HG03571 (cell line): ENCODE measurements at regions not wholly inside any gene's neighbourhood (a gene's known extent, or its start where the extent isn't known, plus 50 kb on each side); places are given as distances from the start of the nearest gene placed in this dataset.

Experiments
- ATAC-seq: cut with Tn5 transposase; IDR thresholded peaks from one replicate; pipeline ENCODE4 v1.9.1; 2021; ENCODE audit not compliant: unreplicated experiment

DNA sequence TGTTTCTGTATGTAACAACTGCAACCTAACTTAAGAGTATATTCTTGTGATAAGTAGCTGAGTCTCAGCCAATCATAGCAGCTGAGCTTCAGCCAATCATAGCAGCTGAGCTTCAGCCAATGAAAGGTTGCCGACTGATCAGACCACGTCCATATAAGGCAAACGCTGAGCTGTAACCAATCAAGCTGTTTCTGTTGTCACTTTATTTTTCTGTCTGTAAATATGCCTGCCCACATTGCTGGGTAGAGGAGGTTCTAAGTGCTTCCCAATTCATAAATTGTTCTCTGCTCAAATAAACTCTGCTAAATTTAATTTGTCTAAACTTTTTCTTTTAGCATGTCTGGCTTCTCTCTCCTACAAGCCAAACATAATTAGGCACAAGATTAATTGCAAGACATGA lies 231.5 kb upstream of the TCF4 start:
- ATAC-seq = no peak

DNA sequence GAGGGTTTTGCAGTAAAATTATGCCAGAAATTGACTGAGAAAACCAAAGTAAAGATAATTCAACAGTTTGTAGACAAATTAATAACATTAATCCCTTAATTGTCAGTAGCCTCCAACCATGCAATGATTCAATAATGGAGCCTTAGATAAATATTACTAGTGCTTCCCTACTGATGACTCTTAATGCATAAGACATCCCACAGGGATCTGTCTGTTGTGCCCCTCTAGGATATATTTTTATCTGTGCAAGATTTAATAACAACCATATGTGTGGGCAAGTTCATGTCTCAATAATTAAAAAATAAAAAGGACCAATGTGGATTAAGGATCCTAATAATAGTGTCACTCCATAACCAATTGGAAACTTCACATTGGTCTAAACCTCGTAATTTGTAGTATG lies 230.3 kb upstream of the TCF4 start:
- ATAC-seq = no peak

DNA sequence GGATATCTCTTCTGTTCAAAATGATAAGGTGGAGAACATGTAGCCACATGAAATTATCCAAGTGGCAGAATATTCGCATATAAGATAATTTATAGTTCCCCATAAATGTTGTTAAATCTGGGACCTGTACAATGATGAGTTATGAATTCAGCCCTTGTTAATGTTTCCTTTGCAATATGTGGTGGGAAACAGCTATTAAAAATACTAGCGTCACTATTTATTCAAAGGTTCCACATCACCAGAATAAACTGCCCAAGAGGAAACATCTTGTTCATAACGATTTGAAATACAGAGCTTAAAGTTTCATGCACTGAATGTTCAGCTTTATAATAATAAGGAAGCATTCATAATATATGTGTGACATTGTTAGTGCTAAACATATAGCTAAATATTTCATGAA lies 223.9 kb upstream of the TCF4 start:
- no peak for ATAC-seq

GRCh38 chr18:55805666-55806065 lies 217.7 kb upstream of the TCF4 start:
- no peak for ATAC-seq

GRCh38 chr18:55795101-55795669 lies 207.2 kb upstream of the TCF4 start:
- ATAC-seq = no peak

DNA sequence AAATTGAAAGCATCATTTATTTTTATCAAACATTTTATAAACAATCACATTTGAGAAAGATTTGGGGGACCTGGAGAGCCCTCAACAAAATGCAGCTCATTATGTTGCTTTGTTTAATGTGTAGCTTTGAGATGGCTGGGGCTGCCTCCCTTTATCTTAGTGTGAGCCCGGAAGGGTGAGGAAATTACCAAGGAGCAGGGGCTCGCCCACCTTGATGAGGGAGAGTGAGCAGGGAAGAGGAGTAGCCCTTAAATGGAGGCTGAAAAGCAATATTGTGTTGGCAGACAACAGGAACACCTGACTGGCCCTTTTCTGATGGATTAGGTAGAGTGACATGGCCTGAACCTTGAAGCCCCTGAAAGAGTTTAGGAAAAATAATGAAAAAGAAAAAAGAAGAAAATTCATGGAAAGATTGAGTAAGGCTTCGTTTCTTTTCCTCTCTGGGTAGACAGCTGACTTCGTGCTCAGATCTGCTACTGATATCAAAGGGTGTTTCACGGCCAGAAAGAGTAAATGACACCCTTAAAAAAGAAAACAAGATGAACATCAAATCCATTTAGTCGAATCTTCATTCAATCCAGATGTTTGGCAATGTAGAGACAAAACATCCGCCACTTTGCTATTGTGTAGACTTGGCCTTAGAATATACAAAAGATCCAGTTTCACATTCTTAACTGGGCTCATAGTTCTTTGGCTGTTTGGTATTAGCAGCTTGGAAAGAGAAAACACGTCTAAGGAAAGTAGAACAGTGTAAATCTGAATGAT lies 206.5 kb upstream of the TCF4 start:
- ATAC-seq = no peak

GRCh38 chr18:55790296-55790695 lies 202.3 kb upstream of the TCF4 start:
- ATAC-seq = no peak

GRCh38 chr18:55787536-55788073 lies 199.6 kb upstream of the TCF4 start:
- no peak for ATAC-seq

DNA sequence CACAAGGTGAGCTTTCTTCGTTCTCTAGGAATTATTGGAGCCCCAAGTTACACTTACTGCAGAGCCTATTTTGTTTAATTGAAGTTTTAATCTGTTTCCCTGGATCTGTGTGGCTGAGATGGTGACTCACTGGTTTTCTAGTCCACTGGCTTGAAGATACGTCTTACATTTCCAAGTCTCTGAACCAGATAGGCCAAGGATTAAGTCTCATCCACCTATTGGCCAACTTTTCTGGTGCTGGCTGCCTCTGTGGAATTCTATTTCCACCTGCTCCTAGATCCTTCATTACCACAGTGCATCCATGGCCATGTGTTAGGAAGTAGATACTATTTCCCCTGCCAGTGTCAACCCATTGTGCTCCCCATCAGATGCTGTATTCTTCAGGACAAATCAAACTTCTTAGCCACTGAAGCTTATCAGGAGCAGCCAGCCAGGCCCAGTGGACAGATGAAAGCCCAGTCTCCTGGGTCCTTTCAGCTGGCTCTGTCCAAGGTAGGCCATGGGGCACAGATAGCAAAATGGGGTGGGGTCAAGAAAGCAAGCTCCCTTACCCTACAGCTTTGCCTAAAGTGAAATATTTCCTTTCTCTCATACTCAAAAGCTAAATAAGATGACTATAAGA lies 198.8 kb upstream of the TCF4 start:
- no peak for ATAC-seq

- no peak for ATAC-seq
Measured at GRCh38 chr18:55783921-55784320, 195.9 kb upstream of the TCF4 start.

GRCh38 chr18:55781481-55781957 lies 193.5 kb upstream of the TCF4 start:
- no peak for ATAC-seq

GRCh38 chr18:55780586-55781071 lies 192.6 kb upstream of the TCF4 start:
- no peak for ATAC-seq

DNA sequence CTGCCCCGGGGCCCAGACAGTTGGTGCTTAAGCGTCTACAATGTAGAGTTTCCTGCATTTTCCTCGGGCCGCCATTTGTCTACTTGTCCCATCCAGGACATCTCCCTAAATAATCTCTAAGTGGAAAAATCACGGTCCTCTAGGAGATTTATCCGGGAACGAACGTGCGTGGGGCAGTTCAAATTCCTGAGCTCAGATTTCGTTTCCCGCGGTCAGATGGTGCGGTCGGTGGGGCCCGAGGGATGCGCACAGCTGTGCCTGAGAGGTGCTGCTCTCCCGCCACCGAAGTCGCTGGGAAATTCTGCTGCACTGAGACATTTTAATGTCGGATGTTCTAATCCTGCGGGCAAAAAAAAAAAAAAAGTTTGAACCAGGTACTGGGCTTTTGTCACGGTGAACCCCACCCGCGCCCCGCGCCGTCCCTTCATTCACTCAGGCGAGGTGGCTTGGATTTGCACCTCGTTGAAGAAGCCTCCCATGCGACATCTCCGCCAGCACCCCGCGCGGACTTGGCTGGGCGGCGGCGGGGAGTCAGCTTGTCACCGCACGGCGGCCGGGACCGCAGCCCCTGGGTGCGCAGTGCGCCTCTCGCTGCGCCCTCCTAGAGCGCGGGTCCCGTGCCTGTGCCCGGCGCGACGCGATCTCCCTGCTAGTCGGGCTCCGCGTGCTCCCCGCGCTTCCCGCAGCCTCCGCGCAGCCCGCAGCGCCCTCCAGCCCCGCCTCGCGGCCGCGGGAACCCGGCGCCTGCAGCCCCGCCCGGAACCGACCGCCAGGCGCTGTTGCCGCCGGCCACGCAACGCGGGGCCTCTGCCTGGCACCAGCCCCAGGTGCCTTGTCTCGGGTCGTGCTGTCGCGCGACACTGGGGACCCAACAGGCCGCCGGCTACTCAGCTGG lies 191.9 kb upstream of the TCF4 start:
- ATAC-seq = no peak

DNA sequence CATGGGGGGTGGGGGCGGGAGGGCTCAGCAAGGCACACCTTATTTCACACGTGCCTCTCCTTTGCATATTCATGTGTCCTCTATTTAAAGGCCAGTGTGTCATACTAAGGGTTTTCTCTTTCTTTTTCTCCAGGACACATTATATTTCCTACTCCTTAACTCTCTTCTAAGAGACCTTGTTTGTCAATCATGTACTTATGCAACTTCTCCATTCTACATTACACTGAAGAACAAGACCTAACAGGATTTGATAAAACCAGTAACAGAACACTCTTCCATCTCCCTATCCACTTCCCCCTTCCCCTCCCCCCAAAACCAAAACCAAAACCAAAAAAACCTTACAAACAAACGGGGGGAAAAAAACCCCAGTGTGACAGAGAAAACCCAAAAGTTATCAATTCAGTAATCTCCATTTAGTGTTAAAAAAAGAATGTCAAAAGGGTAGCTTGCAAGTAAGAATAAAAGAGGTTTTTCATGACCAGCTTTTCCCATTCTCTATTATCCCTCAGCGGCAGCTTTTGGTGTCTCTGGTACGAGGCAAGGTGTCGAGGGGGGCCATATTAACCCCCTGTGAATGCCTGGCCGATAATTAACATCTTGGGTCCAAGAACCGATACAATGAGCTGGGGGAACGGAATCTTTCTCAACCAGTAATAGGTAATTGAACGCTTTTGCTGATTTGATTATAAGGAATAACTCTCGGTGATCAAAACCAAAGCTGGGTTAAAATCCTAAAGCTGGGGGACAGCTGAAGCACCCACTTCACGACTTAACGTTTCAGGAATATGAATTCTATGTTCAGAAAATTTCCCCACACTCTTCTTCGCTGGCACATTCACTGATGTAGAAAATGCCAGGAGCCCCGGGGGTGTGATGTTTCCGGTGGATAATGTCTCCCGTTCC lies 191.0 kb upstream of the TCF4 start:
- no peak for ATAC-seq

DNA sequence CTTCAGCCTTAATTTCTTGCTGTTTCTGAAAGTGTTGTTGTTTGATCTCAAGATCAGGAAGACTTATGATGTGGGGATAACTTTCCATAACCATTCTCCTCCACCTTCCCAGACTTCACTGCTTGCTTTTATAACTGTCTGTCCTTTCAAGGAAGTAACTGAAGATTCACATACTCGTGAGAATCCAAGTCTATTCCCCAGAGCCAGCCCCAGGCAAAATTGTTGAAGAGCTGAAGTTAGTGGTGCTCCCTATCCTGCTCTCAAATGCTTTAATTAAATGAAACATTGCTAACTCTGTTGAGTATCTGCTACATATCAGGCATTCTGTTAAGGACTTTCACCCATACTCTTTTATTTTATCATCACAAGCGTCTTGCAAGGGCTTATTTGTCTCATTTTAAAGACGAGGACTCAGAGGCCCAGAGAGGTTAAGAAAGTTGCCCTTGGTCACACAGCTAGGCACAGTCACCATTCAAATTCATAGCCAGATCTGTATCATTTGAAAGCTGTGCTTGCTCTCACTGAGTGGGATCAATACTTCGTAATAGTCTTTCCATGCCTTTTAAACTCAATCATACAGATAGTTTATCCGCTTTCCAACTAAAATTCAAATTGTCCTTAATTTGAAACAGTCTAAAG lies 189.8 kb upstream of the TCF4 start:
- ATAC-seq = no peak

- ATAC-seq = no peak
Measured at GRCh38 chr18:55775972-55776371, 188.0 kb upstream of the TCF4 start.

- ATAC-seq = no peak
Measured at GRCh38 chr18:55774505-55774904, 186.5 kb upstream of the TCF4 start.

DNA sequence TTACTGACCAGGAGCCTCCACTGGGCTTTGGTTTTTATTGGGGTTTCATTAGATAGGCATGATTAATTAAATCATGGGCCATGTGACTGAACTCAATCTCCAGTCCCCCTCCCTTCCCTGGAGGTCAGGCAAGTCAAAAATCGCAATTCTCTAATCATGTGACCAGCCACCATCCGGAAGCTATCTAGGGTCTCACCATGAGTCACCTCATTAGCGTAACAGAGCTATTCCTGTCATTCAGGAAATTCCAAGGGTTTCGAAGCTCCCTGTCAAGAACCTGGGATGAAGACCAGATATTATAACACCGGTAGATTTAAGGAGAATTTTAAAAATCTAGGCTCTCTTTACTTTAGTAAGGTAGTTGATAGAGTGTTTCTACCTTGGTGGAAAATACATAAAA lies 180.3 kb upstream of the TCF4 start:
- ATAC-seq = no peak

DNA sequence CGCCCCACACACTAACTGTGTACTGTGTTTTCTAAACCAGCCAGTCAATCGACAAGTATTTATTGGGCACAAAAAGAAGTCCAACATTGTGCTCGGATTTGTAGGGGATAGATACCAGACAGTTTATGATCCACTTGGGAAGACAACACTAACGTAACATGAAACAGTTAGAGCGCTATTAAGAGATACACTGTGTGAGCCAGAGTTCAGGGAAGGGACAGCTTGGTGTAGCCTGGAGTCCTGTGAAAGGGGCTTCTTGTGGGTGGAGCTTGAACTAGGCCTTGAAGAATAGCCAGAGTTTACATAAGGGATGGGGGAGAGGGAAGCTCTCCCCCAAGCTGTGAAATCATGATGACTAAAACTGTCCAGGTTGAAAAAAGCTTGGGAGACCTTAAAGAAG lies 176.4 kb upstream of the TCF4 start:
- ATAC-seq = no peak
